NCI-H524 (cell line): ENCODE measurements at regions not wholly inside any gene's neighbourhood (a gene's known extent, or its start where the extent isn't known, plus 50 kb on each side); places are given as distances from the start of the nearest gene placed in this dataset.

Experiments
- DNase-seq, 2 experiments: peaks; one replicate each; lab custom pipeline; 2025; lab: John Stamatoyannopoulos, UW

GRCh38 chr7:72524037-72524436, 111.9 kb upstream of the CALN1 start:
- DNase-seq = no peak

DNA sequence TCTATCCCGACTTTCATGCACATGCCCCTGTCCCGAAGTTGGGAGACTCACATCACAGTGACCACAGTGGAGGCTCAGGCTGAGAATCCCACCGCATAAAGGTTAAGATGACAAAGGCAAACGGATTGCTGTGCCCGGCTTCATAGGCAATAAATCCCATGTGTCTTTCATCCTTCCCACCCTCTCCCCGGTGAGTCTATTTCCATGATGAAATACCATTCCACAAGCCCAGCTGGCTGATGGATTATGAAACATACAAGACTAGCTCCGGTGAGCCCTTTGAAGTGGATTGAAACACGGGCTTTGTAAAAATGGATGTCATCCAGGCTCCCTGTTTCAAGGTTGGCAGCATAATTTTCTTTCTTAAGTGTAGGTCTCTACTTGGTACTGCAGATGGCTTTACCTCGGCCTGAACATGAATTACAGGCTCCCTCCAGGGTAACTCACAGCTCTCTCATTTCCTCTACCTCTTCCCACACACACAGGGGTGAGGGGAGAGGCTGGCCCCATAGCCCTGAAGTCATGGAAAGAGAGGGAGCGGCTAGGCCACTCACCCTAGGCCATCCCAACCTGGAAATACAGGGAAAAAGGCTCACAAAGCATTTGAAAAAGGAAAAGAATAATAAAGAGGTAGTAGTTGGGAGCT, 92.0 kb upstream of the CALN1 start:
- DNase-seq = peak; percentile 38 to 84

GRCh38 chr7:72503644-72504043, 91.5 kb upstream of the CALN1 start:
- DNase-seq = no peak

GRCh38 chr7:72494807-72495206, 82.7 kb upstream of the CALN1 start:
- no peak for DNase-seq

DNA sequence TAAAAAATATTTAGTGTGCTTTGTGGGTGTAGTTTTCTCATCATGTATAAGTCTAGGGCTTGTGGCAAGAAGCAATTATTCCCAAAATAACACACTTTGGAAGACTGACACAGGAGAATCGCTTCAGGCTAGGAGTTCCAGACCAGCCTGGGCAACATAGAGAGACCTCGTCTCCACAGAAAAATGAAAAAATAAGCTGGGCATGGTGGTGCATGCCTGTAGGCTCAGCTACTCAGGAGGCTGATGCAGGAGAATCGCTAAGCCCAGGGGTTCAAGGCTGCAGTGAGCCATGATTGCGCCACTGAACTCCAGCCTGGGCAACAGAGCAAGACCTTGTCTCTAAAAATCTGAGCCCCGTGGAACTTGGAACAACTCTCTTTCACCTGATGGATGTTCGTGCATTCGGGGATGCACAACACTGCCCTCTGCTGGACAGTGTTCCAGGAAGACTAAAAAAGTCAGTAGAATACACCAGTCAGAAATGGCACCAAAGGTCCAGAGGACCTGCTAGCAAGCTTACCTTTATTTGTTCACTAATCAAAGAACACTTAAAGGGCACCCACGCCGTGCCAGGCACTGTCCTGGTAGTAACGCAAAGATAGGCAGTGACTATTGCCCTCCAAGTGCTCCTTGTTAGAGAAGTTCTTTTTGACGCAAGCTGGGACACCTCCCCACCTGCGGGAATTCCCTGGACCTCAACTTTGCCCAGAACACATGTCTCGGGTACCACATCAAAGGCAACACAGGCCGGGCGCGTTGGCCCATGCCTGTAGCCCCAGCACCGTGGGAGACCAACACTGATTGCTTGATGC, 81.9 kb upstream of the CALN1 start:
- peak; percentile 58 to 78 for DNase-seq

DNA sequence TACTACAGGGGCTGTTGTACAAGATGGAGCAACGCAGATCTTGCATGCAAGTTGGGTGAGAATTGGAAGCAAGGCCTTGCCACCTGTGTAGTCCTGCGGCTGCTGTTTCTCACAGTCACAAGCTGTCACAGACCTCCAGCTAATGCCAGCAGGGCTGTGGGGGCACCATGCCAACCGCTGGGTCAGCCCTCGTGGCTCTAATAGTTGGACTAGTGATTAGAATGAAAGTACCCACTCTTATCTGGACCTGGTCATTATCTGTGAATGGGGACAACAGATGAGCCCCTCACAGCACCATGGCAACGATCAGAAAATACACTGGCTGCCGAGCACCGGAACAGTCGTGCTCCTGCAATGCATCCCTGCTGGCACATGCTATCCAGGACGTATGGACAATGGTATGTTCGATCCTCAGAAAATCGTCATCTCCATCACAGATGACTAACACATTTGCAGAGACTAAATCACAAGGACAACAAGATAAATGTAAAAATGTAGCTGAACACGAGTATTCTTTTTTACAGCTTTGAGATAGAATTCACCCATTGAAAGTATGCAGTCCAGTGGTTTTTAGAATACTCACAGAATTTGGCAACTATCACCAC, 80.4 kb upstream of the CALN1 start:
- DNase-seq = peak in 1 of 2 experiments; percentile 19

- no peak for DNase-seq
Observed at GRCh38 chr7:72490301-72490700, 78.2 kb upstream of the CALN1 start.

DNA sequence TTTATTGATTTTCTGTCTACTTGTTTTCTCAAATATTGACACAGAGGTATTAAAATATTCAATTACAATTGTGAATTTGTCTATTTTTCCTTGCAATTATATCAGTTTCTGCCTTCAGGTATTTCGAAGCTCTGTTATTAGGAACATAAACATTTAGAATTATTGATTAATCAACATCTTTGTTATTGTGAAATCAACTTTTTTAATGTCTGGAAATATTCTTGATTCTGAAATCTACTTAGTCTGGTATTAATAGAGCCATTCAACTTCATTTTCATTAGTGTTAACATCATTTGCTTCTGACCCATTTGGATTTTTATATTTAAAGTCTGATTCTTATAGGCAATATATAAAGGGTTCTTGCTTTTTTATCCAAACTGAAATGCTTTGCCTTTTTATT, 69.8 kb upstream of the CALN1 start:
- DNase-seq = no peak

- no peak for DNase-seq
Observed at GRCh38 chr7:72476608-72477305, 64.6 kb upstream of the CALN1 start.

- no peak for DNase-seq
Observed at GRCh38 chr7:72467237-72467636, 55.1 kb upstream of the CALN1 start.

GRCh38 chr7:72466797-72467196, 54.7 kb upstream of the CALN1 start:
- no peak for DNase-seq

- no peak for DNase-seq
Observed at GRCh38 chr7:72465521-72465920, 53.4 kb upstream of the CALN1 start.

DNA sequence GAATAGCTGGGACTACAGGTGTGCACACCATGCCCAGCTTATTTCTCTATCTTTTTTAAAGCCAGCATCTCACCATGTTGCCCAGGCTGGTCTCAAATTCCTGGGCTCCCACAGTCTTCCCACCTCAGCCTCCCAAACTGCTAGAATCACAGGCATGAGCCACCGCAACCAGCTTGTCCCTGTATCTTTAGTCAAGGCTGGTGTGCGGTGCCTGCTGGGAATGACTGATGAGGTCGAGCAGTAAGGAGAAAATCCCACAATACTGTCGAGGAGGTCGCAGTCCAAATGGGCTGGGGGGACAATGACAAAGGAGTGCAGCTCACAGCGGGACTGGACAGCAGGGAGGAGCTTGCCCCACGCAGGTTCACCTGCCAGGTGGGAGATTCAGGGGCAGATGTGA, 50.2 kb upstream of the CALN1 start:
- no peak for DNase-seq
